ENCODE measurements at regions not wholly inside any gene's neighbourhood (a gene's known extent, or its start where the extent isn't known, plus 50 kb on each side); places are given as distances from the start of the nearest gene placed in this dataset.

- no peaks in the 10 kb centered on the region for H3K79me2 ChIP-seq (ENCODE audit: insufficient read depth, low read depth)
- H3K36me3 ChIP-seq (ENCODE audit: insufficient read depth) = no peaks in the 10 kb centered on the region
- no peak overlapping the region for H3K9ac ChIP-seq
- H2AFZ ChIP-seq (ENCODE audit: low read depth) = no peak overlapping the region
- H3K4me3 ChIP-seq (IDR thresholded peaks at IDR 0.05; ENCODE audit: insufficient read depth, low read depth, low read length) = no peak overlapping the region
- H3K4me2 ChIP-seq = no peak overlapping the region
- peaks cover 14% of the 10 kb centered on the region for H3K27me3 ChIP-seq (ENCODE audit: insufficient read depth, low read depth)
- no peak for TF ChIP-seq CTCF (conservative IDR thresholded peaks at IDR 0.05; ENCODE audit: low read depth, low read length)
- no peaks in the 10 kb centered on the region for H3K4me1 ChIP-seq (ENCODE audit: low read depth, poor library complexity, severe bottlenecking)
- no peaks in the 10 kb centered on the region for H4K20me1 ChIP-seq (ENCODE audit: insufficient read depth)
- no peak overlapping the region for H3K27ac ChIP-seq
These were observed 617.5 kb downstream of the PTPRU start for GRCh38 chr1:29853716-29854330.

- Histone ChIP-seq H3K27me3 (ENCODE audit: insufficient read depth, low read depth) (peaks cover 15% of the 10 kb centered on the region), H3K4me2 (no peak overlapping the region), H3K79me2 (ENCODE audit: insufficient read depth, low read depth) (no peaks in the 10 kb centered on the region), H2AFZ (ENCODE audit: low read depth) (no peak overlapping the region), H3K27ac (no peak overlapping the region), H3K9ac (no peak overlapping the region), H3K36me3 (ENCODE audit: insufficient read depth) (no peaks in the 10 kb centered on the region), H4K20me1 (ENCODE audit: insufficient read depth) (no peaks in the 10 kb centered on the region), H3K4me1 (ENCODE audit: low read depth, poor library complexity, severe bottlenecking) (no peaks in the 10 kb centered on the region), H3K4me3 (IDR thresholded peaks at IDR 0.05; ENCODE audit: insufficient read depth, low read depth, low read length) (no peak overlapping the region)
- TF ChIP-seq CTCF (conservative IDR thresholded peaks at IDR 0.05; ENCODE audit: low read depth, low read length) = no peak
These were observed 615.9 kb downstream of the PTPRU start for GRCh38 chr1:29852248-29852647.

DNA sequence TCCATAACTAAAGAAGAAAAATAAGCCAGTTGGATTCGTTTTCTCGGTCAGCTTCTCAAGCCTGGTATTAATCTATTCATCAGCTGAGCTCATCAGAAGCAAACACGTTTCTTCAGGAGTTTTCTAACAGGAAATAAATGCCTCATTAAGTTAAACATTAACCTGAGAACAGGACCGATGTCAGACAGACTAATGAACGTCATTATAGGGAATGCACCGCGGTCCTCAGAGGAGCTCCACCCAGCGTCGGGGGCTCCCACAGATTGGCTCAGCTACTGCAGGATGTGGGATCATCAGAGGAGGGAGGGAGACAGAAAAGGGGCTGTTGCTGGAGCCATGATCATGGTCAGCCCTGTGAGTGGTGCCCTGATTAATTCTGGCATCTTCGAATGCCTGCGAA, 615.4 kb downstream of the PTPRU start:
- H3K36me3 ChIP-seq (ENCODE audit: insufficient read depth) = no peaks in the 10 kb centered on the region
- no peak overlapping the region for H3K4me2 ChIP-seq
- H3K9ac ChIP-seq = no peak overlapping the region
- H4K20me1 ChIP-seq (ENCODE audit: insufficient read depth) = no peaks in the 10 kb centered on the region
- H3K27me3 ChIP-seq (ENCODE audit: insufficient read depth, low read depth) = peaks cover 17% of the 10 kb centered on the region
- H3K79me2 ChIP-seq (ENCODE audit: insufficient read depth, low read depth) = no peaks in the 10 kb centered on the region
- H3K4me1 ChIP-seq (ENCODE audit: low read depth, poor library complexity, severe bottlenecking) = no peaks in the 10 kb centered on the region
- no peak overlapping the region for H3K4me3 ChIP-seq (IDR thresholded peaks at IDR 0.05; ENCODE audit: insufficient read depth, low read depth, low read length)
- TF ChIP-seq CTCF (conservative IDR thresholded peaks at IDR 0.05; ENCODE audit: low read depth, low read length) = no peak
- H3K27ac ChIP-seq = no peak overlapping the region
- H2AFZ ChIP-seq (ENCODE audit: low read depth) = no peak overlapping the region

DNA sequence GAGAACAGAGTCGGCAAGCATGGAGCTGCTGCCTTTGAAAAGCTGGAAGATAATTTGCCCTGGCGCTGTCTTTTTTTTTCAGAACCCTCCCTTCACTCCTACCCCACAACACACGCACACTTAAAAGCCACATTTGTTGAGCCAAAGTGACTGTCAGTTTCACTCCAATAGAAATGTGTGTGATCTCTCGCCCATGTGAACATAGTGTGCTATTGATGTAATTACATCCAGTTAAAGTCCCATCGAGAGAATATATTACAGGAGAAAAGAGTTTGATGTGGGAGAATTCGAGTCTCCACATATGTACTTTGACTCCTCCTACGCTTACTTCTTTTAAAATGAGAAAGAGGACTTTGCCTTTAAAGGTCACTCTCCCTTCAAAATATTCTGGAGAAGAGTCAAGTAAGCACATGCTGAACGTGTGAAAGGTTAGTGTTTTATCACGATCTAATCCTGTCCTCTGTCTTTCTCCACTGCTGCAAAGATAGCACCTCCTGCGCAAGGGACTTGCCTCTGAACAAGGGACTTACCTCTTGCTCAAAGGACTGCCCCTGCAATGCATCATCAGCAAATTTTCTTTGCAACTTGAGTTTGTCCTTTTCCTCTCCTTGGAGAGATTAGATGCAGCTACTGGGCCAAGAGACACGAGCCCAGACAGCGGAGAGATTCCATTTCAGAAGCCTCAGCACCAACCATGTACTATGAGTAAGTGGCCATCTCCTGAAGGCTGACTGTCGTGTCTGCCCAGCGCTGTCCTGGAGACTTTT, 613.9 kb downstream of the PTPRU start:
- TF ChIP-seq CTCF (conservative IDR thresholded peaks at IDR 0.05; ENCODE audit: low read depth, low read length) = no peak
- Histone ChIP-seq H3K4me1 (ENCODE audit: low read depth, poor library complexity, severe bottlenecking) (no peaks in the 10 kb centered on the region), H4K20me1 (ENCODE audit: insufficient read depth) (no peaks in the 10 kb centered on the region), H3K79me2 (ENCODE audit: insufficient read depth, low read depth) (no peaks in the 10 kb centered on the region), H3K4me3 (IDR thresholded peaks at IDR 0.05; ENCODE audit: insufficient read depth, low read depth, low read length) (no peak overlapping the region), H3K4me2 (no peak overlapping the region), H3K27me3 (ENCODE audit: insufficient read depth, low read depth) (peaks cover 14% of the 10 kb centered on the region), H3K9ac (no peak overlapping the region), H3K27ac (no peak overlapping the region), H3K36me3 (ENCODE audit: insufficient read depth) (no peaks in the 10 kb centered on the region), H2AFZ (ENCODE audit: low read depth) (no peak overlapping the region)

All from KMS-11 (cell line).